ENCODE measurements at regions not wholly inside any gene's neighbourhood (a gene's known extent, or its start where the extent isn't known, plus 50 kb on each side); places are given as distances from the start of the nearest gene placed in this dataset.

DNA sequence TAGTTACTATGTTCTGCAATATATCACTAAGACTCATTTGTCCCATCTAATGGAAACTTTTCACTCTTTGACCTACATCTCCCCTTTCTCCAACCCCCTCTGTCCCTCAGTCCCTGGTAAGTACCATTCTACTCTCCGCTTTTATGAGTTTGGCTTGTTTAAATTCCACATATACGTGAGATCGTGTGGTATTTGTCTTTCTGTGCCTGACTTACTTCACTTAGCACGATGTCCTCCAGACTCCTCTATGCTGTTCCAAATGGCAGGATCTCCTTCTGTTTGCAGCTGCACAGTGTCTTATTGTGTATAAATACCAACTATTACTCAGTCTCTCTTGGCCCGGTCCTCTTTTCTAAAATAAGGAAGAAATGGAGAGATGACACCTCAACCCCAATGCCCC, 205.4 kb upstream of the NTM start:
- TF ChIP-seq, protein P1, sequence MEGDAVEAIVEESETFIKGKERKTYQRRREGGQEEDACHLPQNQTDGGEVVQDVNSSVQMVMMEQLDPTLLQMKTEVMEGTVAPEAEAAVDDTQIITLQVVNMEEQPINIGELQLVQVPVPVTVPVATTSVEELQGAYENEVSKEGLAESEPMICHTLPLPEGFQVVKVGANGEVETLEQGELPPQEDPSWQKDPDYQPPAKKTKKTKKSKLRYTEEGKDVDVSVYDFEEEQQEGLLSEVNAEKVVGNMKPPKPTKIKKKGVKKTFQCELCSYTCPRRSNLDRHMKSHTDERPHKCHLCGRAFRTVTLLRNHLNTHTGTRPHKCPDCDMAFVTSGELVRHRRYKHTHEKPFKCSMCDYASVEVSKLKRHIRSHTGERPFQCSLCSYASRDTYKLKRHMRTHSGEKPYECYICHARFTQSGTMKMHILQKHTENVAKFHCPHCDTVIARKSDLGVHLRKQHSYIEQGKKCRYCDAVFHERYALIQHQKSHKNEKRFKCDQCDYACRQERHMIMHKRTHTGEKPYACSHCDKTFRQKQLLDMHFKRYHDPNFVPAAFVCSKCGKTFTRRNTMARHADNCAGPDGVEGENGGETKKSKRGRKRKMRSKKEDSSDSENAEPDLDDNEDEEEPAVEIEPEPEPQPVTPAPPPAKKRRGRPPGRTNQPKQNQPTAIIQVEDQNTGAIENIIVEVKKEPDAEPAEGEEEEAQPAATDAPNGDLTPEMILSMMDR (IDR thresholded peaks at IDR 0.05): no peak
- no peak for TF ChIP-seq POLR2A (IDR thresholded peaks at IDR 0.05)

Data from stomach (tissue), 4 donors.